Tibial nerve (tissue), 4 donors: ENCODE measurements at regions not wholly inside any gene's neighbourhood (a gene's known extent, or its start where the extent isn't known, plus 50 kb on each side); places are given as distances from the start of the nearest gene placed in this dataset.

Experiments
- DNase-seq, 2 donors: peaks; one replicate each; pipeline ENCODE4 v3.0.0-alpha.2; 2019; ENCODE audit warnings: low spot score in 2 of 2
- H3K27ac ChIP-seq, 4 donors: fragments of 200-600 bp; sonication (generic) in 3 of 4; one replicate each; pipeline ENCODE4 v1.5.1; 2017 to 2019; ENCODE audit warnings: mild to moderate bottlenecking in 1 of 4
- H3K27me3 ChIP-seq, 2 donors: fragments of 200-600 bp; sonication (generic) in 1 of 2; one replicate each; pipeline versions ENCODE4 v1.5.1 to v1.6.0; 2017 to 2019
- H3K36me3 ChIP-seq, 3 donors: fragments of 200-600 bp; sonication (generic); one replicate each; pipeline ENCODE4 v1.5.1; 2018 to 2019
- H3K4me1 ChIP-seq, 4 donors: fragments of 200-600 bp; sonication (generic) in 3 of 4; one replicate each; pipeline ENCODE4 v1.5.1; 2017 to 2019
- H3K4me3 ChIP-seq, 4 donors: fragments of 200-600 bp; sonication (generic) in 3 of 4; one replicate each; pipeline ENCODE4 v1.5.1; 2017 to 2019; ENCODE audit warnings: mild to moderate bottlenecking in 1 of 4, moderate library complexity in 1 of 4
- H3K9me3 ChIP-seq, 4 donors: fragments of 200-600 bp; sonication (generic) in 3 of 4; one replicate each; pipeline ENCODE4 v1.5.1; 2017 to 2019
- EP300 ChIP-seq, 2 donors: sonication (generic); formaldehyde crosslinking; IDR thresholded peaks; one replicate each; pipeline ENCODE4 v1.6.1; 2017; ENCODE audit warnings: antibody characterized with exemption in 2 of 2, mild to moderate bottlenecking in 1 of 2
- POLR2A ChIP-seq, 2 donors: fragments of 450-650 bp; IDR thresholded peaks; one replicate each; pipeline ENCODE4 v1.6.1; 2017; ENCODE audit warnings: antibody characterized with exemption in 2 of 2, mild to moderate bottlenecking in 2 of 2, moderate library complexity in 2 of 2
- WGBS, 2 donors: methylation state at CpG; one replicate each; pipeline ENCODE4 v1.1.5; 2018; 5-methylcytosine and 5-hydroxymethylcytosine counted together
- TF ChIP-seq, protein P1 (sequence below), 5 experiments: fragments of 200-600 bp in 3 of 5; fragments of 450-650 bp in 2 of 5; sonication (generic) in 3 of 5; IDR thresholded peaks; one replicate each; pipeline ENCODE4 v1.5.1; 2016 to 2019; ENCODE audit warnings: antibody characterized with exemption in 5 of 5, mild to moderate bottlenecking in 3 of 5, moderate library complexity in 2 of 5

DNA sequence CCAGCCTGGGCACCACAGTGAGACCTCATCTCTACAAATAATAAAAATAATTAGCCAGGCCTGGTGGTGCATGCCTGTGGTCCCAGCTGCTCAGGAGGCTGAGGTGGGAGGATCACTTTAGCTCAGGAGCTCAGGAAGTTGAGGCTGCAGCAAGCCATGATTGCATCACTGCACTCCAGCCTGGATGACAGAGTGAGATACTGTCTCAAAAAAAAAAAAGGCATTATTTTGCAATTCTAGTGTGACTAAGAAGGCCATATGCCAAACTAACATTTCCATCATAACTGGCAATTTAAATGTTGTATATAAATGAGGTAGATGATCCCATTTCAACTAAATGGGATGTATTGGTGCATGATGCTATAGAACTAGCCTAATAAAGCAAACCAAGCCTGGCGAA is 632.8 kb upstream of the KLF12 start:
- Histone ChIP-seq H3K27ac (no peak overlapping the region), H3K4me3 (no peak overlapping the region), H3K4me1 (peaks cover 0 to 19% (median 0%) of the 10 kb centered on the region in 4 donors), H3K9me3 (no peaks in the 10 kb centered on the region), H3K27me3 (no peaks in the 10 kb centered on the region), H3K36me3 (no peaks in the 10 kb centered on the region)
- DNase-seq = no peak
- 98% methylated on average over 1 of the region's 1 CpG for whole genome bisulfite sequencing, 2 donors
- TF ChIP-seq EP300 (IDR thresholded peaks at IDR 0.05) (no peak), POLR2A (IDR thresholded peaks at IDR 0.05) (no peak)
- TF ChIP-seq, protein P1, sequence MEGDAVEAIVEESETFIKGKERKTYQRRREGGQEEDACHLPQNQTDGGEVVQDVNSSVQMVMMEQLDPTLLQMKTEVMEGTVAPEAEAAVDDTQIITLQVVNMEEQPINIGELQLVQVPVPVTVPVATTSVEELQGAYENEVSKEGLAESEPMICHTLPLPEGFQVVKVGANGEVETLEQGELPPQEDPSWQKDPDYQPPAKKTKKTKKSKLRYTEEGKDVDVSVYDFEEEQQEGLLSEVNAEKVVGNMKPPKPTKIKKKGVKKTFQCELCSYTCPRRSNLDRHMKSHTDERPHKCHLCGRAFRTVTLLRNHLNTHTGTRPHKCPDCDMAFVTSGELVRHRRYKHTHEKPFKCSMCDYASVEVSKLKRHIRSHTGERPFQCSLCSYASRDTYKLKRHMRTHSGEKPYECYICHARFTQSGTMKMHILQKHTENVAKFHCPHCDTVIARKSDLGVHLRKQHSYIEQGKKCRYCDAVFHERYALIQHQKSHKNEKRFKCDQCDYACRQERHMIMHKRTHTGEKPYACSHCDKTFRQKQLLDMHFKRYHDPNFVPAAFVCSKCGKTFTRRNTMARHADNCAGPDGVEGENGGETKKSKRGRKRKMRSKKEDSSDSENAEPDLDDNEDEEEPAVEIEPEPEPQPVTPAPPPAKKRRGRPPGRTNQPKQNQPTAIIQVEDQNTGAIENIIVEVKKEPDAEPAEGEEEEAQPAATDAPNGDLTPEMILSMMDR (IDR thresholded peaks at IDR 0.05) = no peak

DNA sequence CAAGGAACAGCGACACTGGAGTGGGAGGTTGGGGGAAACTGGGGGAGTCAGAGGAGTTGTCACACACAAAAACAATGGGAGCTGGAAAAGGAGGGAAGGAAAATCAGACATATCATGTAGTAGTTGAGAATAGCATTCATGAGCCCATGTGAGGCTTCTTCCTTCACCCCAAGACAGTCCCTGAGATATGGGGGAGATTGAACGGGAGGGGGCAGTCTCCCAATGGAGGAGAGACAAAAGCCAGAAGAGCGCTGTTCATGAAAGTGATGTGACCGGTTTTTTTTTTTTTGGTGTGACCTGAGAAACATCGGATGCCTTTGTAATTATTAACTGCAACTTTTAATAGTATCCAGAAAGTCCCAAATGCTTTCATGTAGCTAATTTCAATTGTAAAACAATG is 631.8 kb upstream of the KLF12 start:
- no peak for TF ChIP-seq POLR2A (IDR thresholded peaks at IDR 0.05)
- TF ChIP-seq, protein P1 (IDR thresholded peaks at IDR 0.05) = no peak
- TF ChIP-seq EP300 (IDR thresholded peaks at IDR 0.05) = no peak
- Histone ChIP-seq H3K4me3 (no peak overlapping the region), H3K36me3 (no peaks in the 10 kb centered on the region), H3K9me3 (no peaks in the 10 kb centered on the region), H3K27me3 (no peaks in the 10 kb centered on the region), H3K4me1 (peaks cover 0 to 26% (median 0%) of the 10 kb centered on the region in 4 donors), H3K27ac (no peak overlapping the region)
- 66 to 83% methylated on average over 5 of the region's 5 CpGs for WGBS, 2 donors
- no peak for DNase-seq

DNA sequence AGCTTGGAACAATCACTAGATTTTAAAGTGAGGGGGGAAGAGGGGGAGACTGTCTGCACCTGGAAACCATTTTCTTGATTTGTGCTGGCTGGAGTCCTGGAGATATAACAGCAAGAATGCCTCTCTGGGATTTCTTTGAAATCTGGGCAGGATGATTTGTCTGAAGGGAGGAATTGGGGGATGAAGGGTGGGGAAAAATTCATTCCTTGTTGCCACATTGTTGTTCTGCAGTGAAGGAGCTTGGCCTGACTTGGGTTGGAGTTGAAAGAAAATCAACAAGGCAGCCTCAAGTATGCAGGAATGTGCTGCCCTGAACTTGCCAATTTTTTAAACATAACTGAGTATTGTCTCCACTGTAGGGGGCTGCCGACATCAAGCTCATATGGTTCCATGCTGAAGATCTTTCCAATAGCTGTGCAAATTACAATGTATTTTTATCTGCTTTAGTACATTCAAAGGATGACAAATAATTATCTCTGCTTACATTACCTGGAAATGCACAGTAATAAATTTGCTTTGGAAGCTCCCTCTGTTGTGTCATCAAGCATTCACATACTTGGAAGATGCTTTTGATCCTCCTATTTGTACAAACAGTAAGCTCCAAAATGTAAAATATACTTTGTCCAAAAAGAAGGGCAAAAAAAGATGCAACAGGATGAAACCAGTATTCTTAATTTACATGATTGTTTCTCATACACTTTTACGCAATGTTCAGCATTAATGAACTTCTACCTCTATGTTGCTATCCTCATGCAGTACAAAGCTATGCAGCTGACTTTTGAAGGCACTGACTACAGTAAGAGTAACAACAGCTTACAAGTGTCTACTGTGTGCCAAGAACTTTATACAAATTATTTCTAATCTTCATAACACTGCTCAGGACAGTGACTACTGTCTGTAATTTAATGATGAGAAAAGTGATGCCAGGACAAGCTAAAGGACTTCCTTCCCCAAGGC is 627.9 kb upstream of the KLF12 start:
- peaks cover 0 to 10% (median 0%) of the 10 kb centered on the region in 4 donors for H3K4me1 ChIP-seq
- no peaks in the 10 kb centered on the region for H3K36me3 ChIP-seq
- no peak overlapping the region for H3K4me3 ChIP-seq
- no peak overlapping the region for H3K27ac ChIP-seq
- TF ChIP-seq EP300 (IDR thresholded peaks at IDR 0.05) (peak in 1 of 2 donors; percentile 38), POLR2A (IDR thresholded peaks at IDR 0.05) (no peak)
- TF ChIP-seq, protein P1 (IDR thresholded peaks at IDR 0.05) = no peak
- no peaks in the 10 kb centered on the region for H3K27me3 ChIP-seq
- no peaks in the 10 kb centered on the region for H3K9me3 ChIP-seq
- peak in 1 of 2 donors; percentile 6 for DNase-seq
- whole genome bisulfite sequencing, 2 donors = 45 to 54% methylated on average over 2 of the region's 2 CpGs

DNA sequence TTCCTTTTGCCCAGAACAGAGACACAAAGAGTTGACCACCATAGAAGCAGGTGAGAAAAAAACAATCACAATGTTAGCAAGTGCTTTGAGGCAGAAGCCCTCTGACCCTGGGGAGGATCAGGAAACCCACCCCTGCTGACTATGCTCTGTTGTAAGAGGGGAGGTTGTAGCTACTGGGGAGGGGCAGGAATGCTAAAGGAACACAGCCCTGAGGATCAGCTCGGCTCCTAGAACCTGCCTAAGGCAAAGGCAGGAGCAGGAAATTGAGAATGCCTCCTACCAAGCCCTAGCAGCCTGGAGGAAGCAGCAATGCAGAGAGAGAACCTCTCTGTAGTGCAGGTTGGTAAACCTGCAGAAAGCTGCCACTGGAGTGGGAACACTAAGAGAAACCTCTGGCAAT is 624.0 kb upstream of the KLF12 start:
- 42 to 50% methylated on average over 1 of the region's 1 CpG for WGBS, 2 donors
- peaks cover 0 to 10% (median 0%) of the 10 kb centered on the region in 4 donors for H3K4me1 ChIP-seq
- no peak for DNase-seq
- H3K27me3 ChIP-seq = no peaks in the 10 kb centered on the region
- H3K4me3 ChIP-seq = no peak overlapping the region
- no peaks in the 10 kb centered on the region for H3K36me3 ChIP-seq
- H3K27ac ChIP-seq = no peak overlapping the region
- TF ChIP-seq, protein P1 (IDR thresholded peaks at IDR 0.05) = no peak
- TF ChIP-seq POLR2A (IDR thresholded peaks at IDR 0.05) = no peak
- TF ChIP-seq EP300 (IDR thresholded peaks at IDR 0.05) = no peak
- H3K9me3 ChIP-seq = no peaks in the 10 kb centered on the region

DNA sequence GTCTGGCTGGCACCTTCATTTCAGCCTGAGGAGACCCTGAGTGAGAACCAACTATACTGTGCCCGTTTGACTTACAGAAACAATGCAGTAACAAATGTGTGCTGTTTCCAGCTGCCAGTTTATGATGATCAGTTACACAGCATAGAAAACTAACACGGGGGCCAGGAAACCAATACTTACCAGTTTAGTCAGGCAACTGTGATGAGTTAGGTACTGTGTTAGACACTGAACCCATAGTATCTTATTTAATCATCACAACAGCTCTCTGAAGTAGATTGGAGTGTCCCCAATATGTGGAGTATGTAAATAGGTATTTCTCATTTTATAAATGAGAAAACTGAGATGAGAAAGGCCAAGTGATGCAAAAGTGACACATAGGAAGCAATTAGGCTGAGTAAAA is 620.9 kb upstream of the KLF12 start:
- H3K9me3 ChIP-seq = no peaks in the 10 kb centered on the region
- TF ChIP-seq POLR2A (IDR thresholded peaks at IDR 0.05) (no peak), EP300 (IDR thresholded peaks at IDR 0.05) (no peak)
- TF ChIP-seq, protein P1 (IDR thresholded peaks at IDR 0.05) = no peak
- no peaks in the 10 kb centered on the region for H3K27me3 ChIP-seq
- no peak overlapping the region for H3K27ac ChIP-seq
- no peaks in the 10 kb centered on the region for H3K36me3 ChIP-seq
- no peak for DNase-seq
- no peak overlapping the region for H3K4me3 ChIP-seq
- H3K4me1 ChIP-seq = no peaks in the 10 kb centered on the region
- WGBS, 2 donors = 87 to 94% methylated on average over 2 of the region's 2 CpGs
